Kidney (tissue), 13 donors: ENCODE measurements at regions not wholly inside any gene's neighbourhood (a gene's known extent, or its start where the extent isn't known, plus 50 kb on each side); places are given as distances from the start of the nearest gene placed in this dataset.
"Not testable (repeated sequence)": the region's sequence is repeated elsewhere in the genome, so short reads cannot be mapped to it uniquely, and the experiment has no call there.

ENCODE experiments used
- DNase-seq, 5 donors: peaks; one replicate each; pipeline ENCODE4 v3.0.0-alpha.2; 2013 to 2020
- FAIRE-seq: peaks from 2 replicates; lab custom pipeline; 2012; peaks lifted over from hg19 to GRCh38; lab: Jason Lieb, UNC
- H3K27ac ChIP-seq, 2 donors: one replicate each; pipeline ENCODE4 v1.7.0; 2013; ENCODE audit warnings: low read depth in 2 of 2, low read length in 2 of 2, inconsistent platforms in 1 of 2
- H3K27me3 ChIP-seq: one replicate; pipeline ENCODE4 v1.7.1; 2013; ENCODE audit warnings: low read length, inconsistent platforms; ENCODE audit not compliant: control insufficient read depth, insufficient read depth
- H3K36me3 ChIP-seq, 3 donors: one replicate each; pipeline versions ENCODE4 v1.7.0 to v1.7.1; 2013; ENCODE audit warnings: low read length in 3 of 3, control low read depth in 1 of 3, inconsistent platforms in 1 of 3; ENCODE audit not compliant: insufficient read depth in 3 of 3, control insufficient read depth in 2 of 3
- H3K4me1 ChIP-seq, 3 donors: one replicate each; pipeline versions ENCODE4 v1.7.0 to v1.7.1; 2013; ENCODE audit warnings: low read length in 3 of 3, inconsistent platforms in 1 of 3, low read depth in 1 of 3; ENCODE audit not compliant: control insufficient read depth in 2 of 3, insufficient read depth in 2 of 3
- H3K4me3 ChIP-seq, 3 donors: one replicate each; pipeline versions ENCODE4 v1.7.0 to v1.8.1; 2013; ENCODE audit warnings: low read length in 3 of 3, control low read depth in 1 of 3, inconsistent platforms in 1 of 3
- H3K9ac ChIP-seq, 3 donors: one replicate each; pipeline versions ENCODE4 v1.7.0 to v1.7.1; 2013; ENCODE audit warnings: low read length in 3 of 3, control low read depth in 1 of 3, inconsistent platforms in 1 of 3
- H3K9me3 ChIP-seq, 3 donors: one replicate each; pipeline versions ENCODE4 v1.7.0 to v1.7.1; 2013; ENCODE audit warnings: low read length in 3 of 3, control low read depth in 1 of 3, inconsistent platforms in 1 of 3; ENCODE audit not compliant: control insufficient read depth in 2 of 3, insufficient read depth in 1 of 3
- CTCF ChIP-seq: IDR thresholded peaks from 3 replicates; pipeline ENCODE4 v1.5.1; 2012; ENCODE audit warnings: mild to moderate bottlenecking, moderate library complexity, borderline replicate concordance; ENCODE audit not compliant: insufficient read depth; ENCODE audit errors: extremely low read depth
- intact Hi-C: fragments of 100-400 bp; cut with DNase I; formaldehyde crosslinking; loops from one replicate; pipeline ENCODE4 v1.11.1; 2022
- donor health status: control.
- donor health status: control.
- donor health status: control.
- donor health status: control.
- donor health status: control.
- donor health status: DM: yes; HTN: yes; CAD: no.
- donor health status: Normal renal cell carcinoma (clear cell type).

GRCh38 chr13:22848539-22849052, 332.2 kb upstream of the SGCG start:
- intact Hi-C loops, result no loop called here
- peak overlapping the region; percentile 85 to 89 for H3K27ac ChIP-seq
- H3K9ac ChIP-seq, result peak overlapping the region in 1 of 3 donors; percentile 65
- peak overlapping the region in 1 of 3 donors; percentile 37 for H3K4me3 ChIP-seq
- FAIRE-seq, result peak; percentile 49
- H3K4me1 ChIP-seq, result peaks cover 0 to 18% (median 4%) of the 10 kb centered on the region in 3 donors
- DNase-seq, result peak; percentile 80 to 95 (median 84)
- no peaks in the 10 kb centered on the region for H3K9me3 ChIP-seq
- no peaks in the 10 kb centered on the region for H3K27me3 ChIP-seq
- H3K36me3 ChIP-seq, result no peaks in the 10 kb centered on the region
- no peak for TF ChIP-seq CTCF

GRCh38 chr13:22855926-22856325, 324.9 kb upstream of the SGCG start:
- H3K27me3 ChIP-seq, result no peaks in the 10 kb centered on the region
- no peaks in the 10 kb centered on the region for H3K4me1 ChIP-seq
- DNase-seq (no peak), FAIRE-seq (no peak)
- H3K9me3 ChIP-seq, result no peaks in the 10 kb centered on the region
- no peak overlapping the region for H3K27ac ChIP-seq
- intact Hi-C loops, result no loop called here
- H3K9ac ChIP-seq, result no peak overlapping the region
- H3K4me3 ChIP-seq, result no peak overlapping the region
- TF ChIP-seq CTCF, result no peak
- no peaks in the 10 kb centered on the region for H3K36me3 ChIP-seq

- DNase-seq, H3K36me3 ChIP-seq, FAIRE-seq, H3K4me1 ChIP-seq, H3K27ac ChIP-seq, H3K27me3 ChIP-seq, H3K9me3 ChIP-seq, H3K9ac ChIP-seq, H3K4me3 ChIP-seq, intact Hi-C loops: not testable (repeated sequence)
Observed at GRCh38 chr13:22858980-22859379, 321.8 kb upstream of the SGCG start.

GRCh38 chr13:22859411-22859810, 321.4 kb upstream of the SGCG start:
- H3K27me3 ChIP-seq, FAIRE-seq, H3K36me3 ChIP-seq, H3K4me1 ChIP-seq, H3K9ac ChIP-seq, DNase-seq, H3K27ac ChIP-seq, H3K4me3 ChIP-seq, intact Hi-C loops, H3K9me3 ChIP-seq: not testable (repeated sequence)
